Bronchial epithelial cell (primary cell): ENCODE measurements at regions not wholly inside any gene's neighbourhood (a gene's known extent, or its start where the extent isn't known, plus 50 kb on each side); places are given as distances from the start of the nearest gene placed in this dataset.

Source experiments
- DNase-seq: peaks from one replicate; pipeline ENCODE4 v3.0.0-alpha.2; 2010; ENCODE audit warnings: low read depth
- FAIRE-seq: peaks from 2 replicates; lab custom pipeline; 2011; peaks lifted over from hg19 to GRCh38; lab: Jason Lieb, UNC
- H3K27me3 ChIP-seq: 2 replicates; pipeline ENCODE4 v1.5.1; 2011; ENCODE audit warnings: low read length; ENCODE audit not compliant: control insufficient read depth, insufficient read depth
- H3K36me3 ChIP-seq: 2 replicates; pipeline ENCODE4 v1.5.1; 2011; ENCODE audit warnings: low read length; ENCODE audit not compliant: control insufficient read depth, insufficient read depth
- H3K4me3 ChIP-seq: 2 replicates; pipeline ENCODE4 v1.5.1; 2011; ENCODE audit warnings: mild to moderate bottlenecking, low read depth, low read length, control low read depth
- CTCF ChIP-seq: IDR thresholded peaks from 2 replicates; pipeline ENCODE4 v1.5.1; 2011; ENCODE audit warnings: mild to moderate bottlenecking, moderate library complexity, low read length, control low read depth, inconsistent platforms; ENCODE audit not compliant: insufficient read depth, severe bottlenecking

DNA sequence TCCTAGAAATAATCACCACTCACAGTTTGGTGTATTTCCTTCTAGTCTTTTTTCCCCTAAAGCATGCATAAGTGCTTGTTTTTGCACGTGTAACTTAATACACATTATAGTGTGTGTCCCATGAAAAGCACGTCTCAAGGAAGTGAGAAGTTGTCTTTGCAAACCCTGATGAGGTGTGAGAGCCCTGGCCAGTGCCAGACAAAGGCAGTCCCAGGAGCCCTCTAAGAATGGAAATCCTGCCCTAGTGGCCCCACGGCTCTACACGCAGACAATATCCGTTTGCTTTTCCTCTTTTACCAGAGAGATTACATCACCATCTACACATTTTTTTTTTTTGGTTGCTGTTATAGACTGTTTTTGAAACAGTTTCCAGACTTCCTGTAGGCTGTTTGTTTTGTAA lies 85.5 kb upstream of the FZD10 start:
- FAIRE-seq, result no peak
- DNase-seq, result peak; percentile 46
- TF ChIP-seq CTCF, result no peak
- Histone ChIP-seq H3K27me3 (no peaks in the 10 kb centered on the region), H3K4me3 (no peak overlapping the region), H3K36me3 (no peaks in the 10 kb centered on the region)

DNA sequence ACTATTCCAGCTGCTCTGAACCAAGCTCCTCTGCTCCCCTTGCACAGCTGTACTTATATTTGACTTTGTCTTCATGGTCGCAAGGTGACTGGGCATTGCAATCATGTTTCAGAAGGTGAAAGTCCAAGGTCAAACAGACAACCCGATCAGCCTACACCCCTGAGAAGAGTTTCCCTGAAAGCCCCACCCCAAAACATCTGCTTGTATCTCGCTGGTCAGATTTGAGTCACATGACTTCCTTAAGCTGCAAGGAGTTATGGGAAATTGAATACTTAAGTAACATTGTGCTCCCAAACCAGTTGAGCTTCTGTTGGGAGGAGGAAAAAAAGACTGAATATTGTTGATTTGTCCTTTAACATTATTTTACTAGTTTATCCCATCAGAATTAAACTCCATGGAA lies 83.4 kb upstream of the FZD10 start:
- no peak for TF ChIP-seq CTCF
- DNase-seq, result no peak
- Histone ChIP-seq H3K4me3 (no peak overlapping the region), H3K27me3 (no peaks in the 10 kb centered on the region), H3K36me3 (no peaks in the 10 kb centered on the region)
- no peak for FAIRE-seq

GRCh38 chr12:130079279-130079678 lies 83.0 kb upstream of the FZD10 start:
- Histone ChIP-seq H3K36me3 (no peaks in the 10 kb centered on the region), H3K27me3 (no peaks in the 10 kb centered on the region), H3K4me3 (no peak overlapping the region)
- FAIRE-seq (no peak), DNase-seq (peak; percentile 46)
- TF ChIP-seq CTCF, result no peak

DNA sequence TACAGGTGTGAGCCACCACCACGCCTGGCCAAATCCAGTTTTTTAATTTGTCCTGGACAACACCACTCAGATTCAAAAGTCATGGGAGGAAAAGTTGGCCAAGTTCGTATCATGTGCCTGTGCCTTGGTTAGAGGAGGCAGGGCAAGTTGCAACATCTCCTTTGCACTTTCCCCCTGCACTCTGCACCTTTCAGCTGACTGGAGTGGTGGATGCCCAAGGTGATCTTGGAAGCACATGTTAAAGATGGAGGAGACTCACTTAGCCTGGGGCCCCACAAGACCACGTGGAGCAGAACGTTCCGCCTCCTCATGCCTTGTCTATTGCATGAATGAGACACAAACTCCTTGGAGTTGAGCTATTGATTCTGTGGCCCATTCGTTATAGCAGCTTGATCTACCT lies 82.1 kb upstream of the FZD10 start:
- no peaks in the 10 kb centered on the region for H3K36me3 ChIP-seq
- no peak for TF ChIP-seq CTCF
- no peak for DNase-seq
- no peaks in the 10 kb centered on the region for H3K27me3 ChIP-seq
- FAIRE-seq, result no peak
- no peak overlapping the region for H3K4me3 ChIP-seq

DNA sequence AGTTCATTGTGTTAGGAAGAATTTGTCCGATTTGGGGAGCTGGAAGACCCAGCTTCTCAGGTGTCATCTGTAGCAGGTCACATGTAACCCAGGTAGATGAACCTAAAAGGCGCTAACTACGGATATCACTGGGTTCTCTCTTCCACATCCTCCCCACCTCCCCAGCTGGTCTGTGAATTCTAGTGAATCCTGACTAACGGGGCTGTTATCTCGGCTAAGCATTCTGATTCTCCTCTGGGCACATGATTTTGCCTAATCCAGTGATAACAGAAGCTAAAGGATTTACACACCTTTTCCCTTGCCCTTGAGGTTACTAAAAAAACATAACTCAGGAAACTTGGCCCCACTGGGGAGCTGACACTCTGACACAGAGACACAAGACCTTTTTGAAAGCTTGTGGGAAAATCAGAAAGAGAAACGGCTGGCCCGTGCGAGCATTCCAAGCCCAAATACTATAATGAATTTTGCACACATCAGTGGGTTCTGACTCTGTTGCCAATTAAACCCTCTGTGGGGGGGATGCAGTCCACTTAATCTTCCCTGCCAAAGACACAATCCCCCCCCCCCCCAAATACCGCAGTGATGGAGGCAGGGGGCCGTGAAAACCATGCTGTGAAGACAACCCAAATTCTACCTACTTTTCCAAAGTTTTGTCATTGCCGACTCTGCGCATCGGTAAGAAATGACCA lies 81.0 kb upstream of the FZD10 start:
- peak; percentile 52 for FAIRE-seq
- TF ChIP-seq CTCF, result no peak
- no peak for DNase-seq
- Histone ChIP-seq H3K36me3 (no peaks in the 10 kb centered on the region), H3K4me3 (no peak overlapping the region), H3K27me3 (no peaks in the 10 kb centered on the region)

- H3K4me3 ChIP-seq, result no peak overlapping the region
- no peaks in the 10 kb centered on the region for H3K27me3 ChIP-seq
- no peak for TF ChIP-seq CTCF
- peak; percentile 88 for DNase-seq
- no peak for FAIRE-seq
- no peaks in the 10 kb centered on the region for H3K36me3 ChIP-seq
These were observed 79.3 kb upstream of the FZD10 start for GRCh38 chr12:130083002-130083401.
